ENCODE measurements at regions not wholly inside any gene's neighbourhood (a gene's known extent, or its start where the extent isn't known, plus 50 kb on each side); places are given as distances from the start of the nearest gene placed in this dataset.

- Histone ChIP-seq H3K9me3 (ENCODE audit: low read depth) (no peaks in the 10 kb centered on the region), H3K4me3 (no peak overlapping the region), H3K27ac (no peak overlapping the region), H3K36me3 (no peaks in the 10 kb centered on the region), H3K27me3 (no peaks in the 10 kb centered on the region), H3K4me1 (ENCODE audit: low read depth) (no peaks in the 10 kb centered on the region)
- DNase-seq (ENCODE audit: low read depth in 1 of 2, low spot score in 1 of 2), result no peak
- TF ChIP-seq CTCF (IDR thresholded peaks at IDR 0.05; ENCODE audit: low read depth, low read length), result no peak
Observed at GRCh38 chr22:49470741-49471503, 356.8 kb downstream of the BRD1 start.

GRCh38 chr22:49469896-49470740, 357.6 kb downstream of the BRD1 start:
- H3K27me3 ChIP-seq, result no peaks in the 10 kb centered on the region
- no peak for DNase-seq (ENCODE audit: low read depth in 1 of 2, low spot score in 1 of 2)
- no peaks in the 10 kb centered on the region for H3K36me3 ChIP-seq
- H3K4me3 ChIP-seq, result no peak overlapping the region
- H3K27ac ChIP-seq, result no peak overlapping the region
- H3K9me3 ChIP-seq (ENCODE audit: low read depth), result no peaks in the 10 kb centered on the region
- H3K4me1 ChIP-seq (ENCODE audit: low read depth), result no peaks in the 10 kb centered on the region
- TF ChIP-seq CTCF (IDR thresholded peaks at IDR 0.05; ENCODE audit: low read depth, low read length), result no peak

- Histone ChIP-seq H3K4me1 (ENCODE audit: low read depth) (no peaks in the 10 kb centered on the region), H3K4me3 (no peak overlapping the region), H3K27me3 (no peaks in the 10 kb centered on the region), H3K9me3 (ENCODE audit: low read depth) (no peaks in the 10 kb centered on the region), H3K27ac (no peak overlapping the region), H3K36me3 (no peaks in the 10 kb centered on the region)
- no peak for TF ChIP-seq CTCF (IDR thresholded peaks at IDR 0.05; ENCODE audit: low read depth, low read length)
- DNase-seq (ENCODE audit: low read depth in 1 of 2, low spot score in 1 of 2), result no peak
Observed at GRCh38 chr22:49468487-49469198, 359.0 kb downstream of the BRD1 start.

GRCh38 chr22:49466878-49467595, 360.6 kb downstream of the BRD1 start:
- no peaks in the 10 kb centered on the region for H3K36me3 ChIP-seq
- no peak overlapping the region for H3K27ac ChIP-seq
- no peak overlapping the region for H3K4me3 ChIP-seq
- no peak for TF ChIP-seq CTCF (IDR thresholded peaks at IDR 0.05; ENCODE audit: low read depth, low read length)
- no peaks in the 10 kb centered on the region for H3K4me1 ChIP-seq (ENCODE audit: low read depth)
- no peaks in the 10 kb centered on the region for H3K9me3 ChIP-seq (ENCODE audit: low read depth)
- H3K27me3 ChIP-seq, result no peaks in the 10 kb centered on the region
- no peak for DNase-seq (ENCODE audit: low read depth in 1 of 2, low spot score in 1 of 2)

- Histone ChIP-seq H3K4me1 (ENCODE audit: low read depth) (no peaks in the 10 kb centered on the region), H3K4me3 (no peak overlapping the region), H3K27me3 (no peaks in the 10 kb centered on the region), H3K36me3 (no peaks in the 10 kb centered on the region), H3K9me3 (ENCODE audit: low read depth) (no peaks in the 10 kb centered on the region), H3K27ac (no peak overlapping the region)
- no peak for TF ChIP-seq CTCF (IDR thresholded peaks at IDR 0.05; ENCODE audit: low read depth, low read length)
- no peak for DNase-seq (ENCODE audit: low read depth in 1 of 2, low spot score in 1 of 2)
Observed at GRCh38 chr22:49464037-49464436, 363.6 kb downstream of the BRD1 start.
